Heart right ventricle (tissue), 16 donors: ENCODE measurements at regions not wholly inside any gene's neighbourhood (a gene's known extent, or its start where the extent isn't known, plus 50 kb on each side); places are given as distances from the start of the nearest gene placed in this dataset.
A peak's percentile ranks its signal among the peaks of the same experiment; 100 is the strongest.

Source experiments
- ATAC-seq, 8 donors: fragments of 200-7000 bp; cut with Tn5 transposase; one replicate each; pipeline ENCODE4 v1.9.1; 2020; ENCODE audit warnings: mild to moderate bottlenecking in 8 of 8, moderate library complexity in 8 of 8, moderate number of reproducible peaks in 1 of 8
- DNase-seq, 2 donors: peaks; one replicate each; pipeline ENCODE4 v3.0.0-alpha.2; 2020
- H3K27ac ChIP-seq, 10 donors: fragments of 200-600 bp; sonication (generic) in 2 of 10; one replicate each; pipeline versions ENCODE4 v1.5.0 to v1.8.0; 2020 to 2022; ENCODE audit warnings: mild to moderate bottlenecking in 3 of 10
- H3K27me3 ChIP-seq, 7 donors: fragments of 200-600 bp; one replicate each; pipeline ENCODE4 v1.8.0; 2021 to 2022; ENCODE audit warnings: mild to moderate bottlenecking in 2 of 7
- H3K36me3 ChIP-seq, 9 donors: fragments of 200-600 bp; sonication (generic) in 1 of 9; one replicate each; pipeline versions ENCODE4 v1.5.0 to v1.8.0; 2020 to 2022; ENCODE audit warnings: mild to moderate bottlenecking in 2 of 9
- H3K4me1 ChIP-seq, 9 donors: fragments of 200-600 bp; sonication (generic) in 1 of 9; one replicate each; pipeline versions ENCODE4 v1.5.0 to v1.8.0; 2020 to 2022; ENCODE audit warnings: mild to moderate bottlenecking in 4 of 9
- H3K4me3 ChIP-seq, 10 donors: fragments of 200-600 bp; sonication (generic) in 2 of 10; one replicate each; pipeline versions ENCODE4 v1.5.0 to v1.8.0; 2020 to 2022; ENCODE audit warnings: mild to moderate bottlenecking in 7 of 10, moderate library complexity in 2 of 10
- H3K9me3 ChIP-seq, 11 donors: fragments of 200-600 bp in 10 of 11; sonication (generic) in 2 of 11; one replicate each; pipeline versions ENCODE4 v1.5.0 to v1.8.0; 2013 to 2022; ENCODE audit warnings: mild to moderate bottlenecking in 2 of 11, control low read depth in 1 of 11, moderate library complexity in 1 of 11
- WGBS, 2 donors: extraction: QIAGEN DNeasy Blood & Tissue Kit; methylation state at CpG; one replicate each; pipeline ENCODE4 v1.1.7; 2013; ENCODE audit warnings: inconsistent platforms in 1 of 2; 5-methylcytosine and 5-hydroxymethylcytosine counted together
- intact Hi-C, 10 donors: fragments of 100-400 bp; cut with DNase I; formaldehyde crosslinking; loops; one replicate each; pipeline versions ENCODE4 v1.11.1 to v1.14.2; 2022
- TF ChIP-seq, protein P1 (sequence below), 9 donors: fragments of 200-600 bp; sonication (generic) in 2 of 9; IDR thresholded peaks; one replicate each; pipeline versions ENCODE4 v1.5.0 to v1.8.0; 2021 to 2022; ENCODE audit warnings: antibody characterized with exemption in 9 of 9, mild to moderate bottlenecking in 5 of 9, moderate library complexity in 1 of 9
- donor health status: Arrhythmogenic right ventricular cardiomyopathy.
- donor health status: ischemic (EF 13 %, LVEDD 7.1; RV severe dilation, severe dysfunction).
- donor health status: healthy with polysubstance abuse.
- donor health status: DM: no; HTN: yes; CAD: no.
- donor health status: DM: no; HTN: no; CAD: no.
- donor health status: ischemic (EF 25% LVEDD 6.9; RV normal size, moderate dysfunction).
- donor health status: ischemic (EF 25% LVEDD 5.7; RV mildly dilated, moderate dysfunction).
- donor health status: healthy.
- donor health status: DM: yes; HTN: yes; CAD: no.
- donor health status: Ischemic cardiomyopathy.
- donor health status: ischemic (EF 35%, LVEDD 5.7; RV mildly dilated, moderate dysfunction).
- donor health status: nonischemic (EF 11% LVEDD 7.7; RV severe dilation, severe dysfunction).
- donor health status: DM: yes; HTN: yes; CAD: no.
- donor health status: PGD.
- donor health status: ischemic (EF 29% LVEDD 5.4; RV normal size, mild dysfunction).
- donor health status: nonischemic (EF 23%, LVEDD 6.1; RV moderate dilation, normal function).

DNA sequence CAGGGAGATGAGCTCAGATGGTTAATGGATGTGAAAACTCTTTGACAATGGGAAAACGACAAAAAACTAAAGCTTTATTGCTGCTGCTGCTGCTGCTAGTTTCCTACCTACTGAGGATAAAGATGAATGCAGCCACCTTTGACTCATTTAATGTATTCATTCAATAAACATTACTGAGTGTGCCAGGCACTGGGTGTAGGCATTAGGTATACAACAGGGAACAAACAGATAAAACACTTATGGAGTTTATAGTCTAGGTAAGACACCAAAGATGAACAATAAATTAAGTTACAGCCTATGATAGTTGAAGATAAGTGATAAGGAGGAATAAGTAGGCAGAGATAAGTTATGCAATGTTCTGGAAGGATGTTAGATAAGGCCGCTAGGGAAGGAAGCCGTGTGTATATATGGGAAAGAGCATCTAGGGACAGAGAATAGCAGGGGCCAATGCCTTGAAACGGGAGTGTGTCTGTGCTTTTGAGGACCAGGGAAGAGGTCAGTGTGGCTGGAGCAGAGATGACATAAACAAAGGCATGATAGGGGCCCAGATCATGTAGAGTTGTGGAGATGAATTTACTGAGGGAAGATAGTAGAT is 477.6 kb downstream of the NTRK2 start:
- intact Hi-C loops: loop anchor here in 6 of 10 donors (10.0 kb wide), 3 partner anchors 452 to 752 kb away; no protein-coding TSS in a partner anchor

DNA sequence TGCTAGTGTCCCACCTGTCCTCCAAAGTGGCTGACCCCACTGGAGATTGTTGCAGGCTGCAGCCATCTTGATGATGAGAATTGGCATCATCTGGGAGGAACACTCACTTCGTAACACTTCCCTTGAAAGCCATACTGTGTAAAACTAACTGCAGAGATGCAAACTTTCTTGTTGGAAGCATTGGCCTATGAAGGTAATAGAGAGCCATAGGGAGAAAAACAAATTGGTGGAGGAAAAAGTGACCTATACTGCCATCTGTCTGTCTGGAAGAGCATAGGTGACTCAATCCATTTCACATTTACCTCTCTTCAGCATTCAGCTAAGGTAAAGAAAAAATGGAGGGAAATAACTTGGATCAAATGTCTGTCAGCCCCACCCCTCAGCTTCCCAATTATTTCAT is 473.4 kb downstream of the NTRK2 start:
- WGBS, 2 donors: 76 to 89% methylated on average over 1 of the region's 1 CpG
- Histone ChIP-seq H3K27ac (no peak overlapping the region), H3K36me3 (no peaks in the 10 kb centered on the region), H3K4me3 (no peak overlapping the region), H3K27me3 (peaks cover 0 to 3% (median 0%) of the 10 kb centered on the region in 7 donors), H3K4me1 (no peaks in the 10 kb centered on the region), H3K9me3 (no peaks in the 10 kb centered on the region)
- intact Hi-C loops: loop anchor here in 8 of 10 donors (5.0 to 10.0 kb wide), 5 partner anchors 446 to 748 kb away; no protein-coding TSS in a partner anchor
- no peak for DNase-seq
- TF ChIP-seq, protein P1, sequence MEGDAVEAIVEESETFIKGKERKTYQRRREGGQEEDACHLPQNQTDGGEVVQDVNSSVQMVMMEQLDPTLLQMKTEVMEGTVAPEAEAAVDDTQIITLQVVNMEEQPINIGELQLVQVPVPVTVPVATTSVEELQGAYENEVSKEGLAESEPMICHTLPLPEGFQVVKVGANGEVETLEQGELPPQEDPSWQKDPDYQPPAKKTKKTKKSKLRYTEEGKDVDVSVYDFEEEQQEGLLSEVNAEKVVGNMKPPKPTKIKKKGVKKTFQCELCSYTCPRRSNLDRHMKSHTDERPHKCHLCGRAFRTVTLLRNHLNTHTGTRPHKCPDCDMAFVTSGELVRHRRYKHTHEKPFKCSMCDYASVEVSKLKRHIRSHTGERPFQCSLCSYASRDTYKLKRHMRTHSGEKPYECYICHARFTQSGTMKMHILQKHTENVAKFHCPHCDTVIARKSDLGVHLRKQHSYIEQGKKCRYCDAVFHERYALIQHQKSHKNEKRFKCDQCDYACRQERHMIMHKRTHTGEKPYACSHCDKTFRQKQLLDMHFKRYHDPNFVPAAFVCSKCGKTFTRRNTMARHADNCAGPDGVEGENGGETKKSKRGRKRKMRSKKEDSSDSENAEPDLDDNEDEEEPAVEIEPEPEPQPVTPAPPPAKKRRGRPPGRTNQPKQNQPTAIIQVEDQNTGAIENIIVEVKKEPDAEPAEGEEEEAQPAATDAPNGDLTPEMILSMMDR (IDR thresholded peaks at IDR 0.05): peak in 7 of 9 donors; percentile 39 to 61 (median 48)
- peak in 2 of 8 donors; percentile 16 to 24 for ATAC-seq

More for the DNA sequence above, 477.6 kb downstream of the NTRK2 start:
- Histone ChIP-seq H3K4me3 (no peak overlapping the region), H3K36me3 (no peaks in the 10 kb centered on the region), H3K27me3 (peaks cover 0 to 3% (median 0%) of the 10 kb centered on the region in 7 donors), H3K9me3 (no peaks in the 10 kb centered on the region), H3K4me1 (no peaks in the 10 kb centered on the region), H3K27ac (no peak overlapping the region)
- DNase-seq (no peak), ATAC-seq (no peak)
- TF ChIP-seq, protein P1 (IDR thresholded peaks at IDR 0.05): no peak
- WGBS, 2 donors: 53 to 55% methylated on average over 4 of the region's 4 CpGs

DNA sequence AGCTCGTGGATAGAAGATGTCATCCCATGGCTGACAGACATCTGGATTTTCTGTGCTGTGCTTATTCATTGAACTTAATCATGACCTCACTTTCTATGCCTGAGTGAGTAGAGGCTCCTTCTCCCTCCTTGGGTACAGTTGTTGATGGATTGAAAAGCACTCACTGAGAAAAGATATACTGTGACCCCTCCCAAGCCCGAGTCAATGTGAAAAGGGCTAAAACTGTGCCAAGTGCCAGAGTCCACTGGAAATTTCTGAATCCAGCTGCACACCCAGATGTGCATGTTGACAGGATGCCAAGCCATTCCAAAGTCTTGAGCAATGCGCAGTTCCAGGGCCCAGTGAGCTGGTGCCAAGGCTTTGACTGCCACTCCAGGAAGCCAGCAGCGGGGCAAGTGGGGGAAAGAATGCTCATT is 473.0 kb downstream of the NTRK2 start:
- intact Hi-C loops: loop anchor here in 8 of 10 donors (5.0 to 10.0 kb wide), 5 partner anchors 445 to 748 kb away; no protein-coding TSS in a partner anchor
- ATAC-seq: peak in 4 of 8 donors; percentile 20 to 42 (median 28)
- Histone ChIP-seq H3K36me3 (no peaks in the 10 kb centered on the region), H3K4me1 (no peaks in the 10 kb centered on the region), H3K27me3 (peaks cover 0 to 3% (median 0%) of the 10 kb centered on the region in 7 donors), H3K4me3 (no peak overlapping the region), H3K9me3 (no peaks in the 10 kb centered on the region), H3K27ac (no peak overlapping the region)
- TF ChIP-seq, protein P1 (IDR thresholded peaks at IDR 0.05): no peak
- 63 to 69% methylated on average over 4 of the region's 4 CpGs for WGBS, 2 donors
- peak in 1 of 2 donors; percentile 15 for DNase-seq

DNA sequence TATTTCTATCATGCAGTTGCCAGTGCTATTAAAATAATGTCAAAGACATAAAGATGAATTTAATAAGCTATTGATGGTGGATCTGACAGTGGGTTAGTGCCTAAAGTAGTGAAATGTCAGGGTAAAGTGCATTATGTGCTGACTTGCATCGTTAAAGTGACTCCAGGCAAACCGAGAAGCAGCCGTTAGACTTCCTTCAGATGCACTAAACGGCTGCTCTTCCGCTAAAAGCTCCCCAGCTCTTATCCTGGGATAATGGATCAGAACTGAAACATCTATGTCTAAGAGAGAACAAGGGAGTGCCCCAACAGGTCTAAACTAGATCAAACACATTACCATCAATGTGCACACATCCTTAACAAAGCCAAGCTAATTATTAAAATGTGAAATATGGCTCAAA is 468.2 kb downstream of the NTRK2 start:
- intact Hi-C loops: no loop called here
- DNase-seq (no peak), ATAC-seq (no peak)
- no peaks in the 10 kb centered on the region for H3K27me3 ChIP-seq
- H3K4me3 ChIP-seq: no peak overlapping the region
- H3K9me3 ChIP-seq: no peaks in the 10 kb centered on the region
- no peaks in the 10 kb centered on the region for H3K36me3 ChIP-seq
- TF ChIP-seq, protein P1 (IDR thresholded peaks at IDR 0.05): no peak
- no peak overlapping the region for H3K27ac ChIP-seq
- no peaks in the 10 kb centered on the region for H3K4me1 ChIP-seq
- 85 to 86% methylated on average over 5 of the region's 5 CpGs for WGBS, 2 donors
